Stimulated activated CD4-positive, alpha-beta T cell treated with anti-CD3 and anti-CD28 coated beads, TNF-alpha, amount 100 ng/mL, for 48 hours (primary cell): ENCODE measurements at regions not wholly inside any gene's neighbourhood (a gene's known extent, or its start where the extent isn't known, plus 50 kb on each side); places are given as distances from the start of the nearest gene placed in this dataset.
"Not testable (repeated sequence)": the region's sequence is repeated elsewhere in the genome, so short reads cannot be mapped to it uniquely, and the experiment has no call there.

Experiments used
- DNase-seq, 3 donors: peaks; one replicate each; pipeline ENCODE4 v3.0.0-alpha.2; 2020; ENCODE audit warnings: low read depth in 3 of 3

- DNase-seq = no peak
Measured at GRCh38 chr6:141394125-141394536, 738.6 kb upstream of the GJE1 start.

DNA sequence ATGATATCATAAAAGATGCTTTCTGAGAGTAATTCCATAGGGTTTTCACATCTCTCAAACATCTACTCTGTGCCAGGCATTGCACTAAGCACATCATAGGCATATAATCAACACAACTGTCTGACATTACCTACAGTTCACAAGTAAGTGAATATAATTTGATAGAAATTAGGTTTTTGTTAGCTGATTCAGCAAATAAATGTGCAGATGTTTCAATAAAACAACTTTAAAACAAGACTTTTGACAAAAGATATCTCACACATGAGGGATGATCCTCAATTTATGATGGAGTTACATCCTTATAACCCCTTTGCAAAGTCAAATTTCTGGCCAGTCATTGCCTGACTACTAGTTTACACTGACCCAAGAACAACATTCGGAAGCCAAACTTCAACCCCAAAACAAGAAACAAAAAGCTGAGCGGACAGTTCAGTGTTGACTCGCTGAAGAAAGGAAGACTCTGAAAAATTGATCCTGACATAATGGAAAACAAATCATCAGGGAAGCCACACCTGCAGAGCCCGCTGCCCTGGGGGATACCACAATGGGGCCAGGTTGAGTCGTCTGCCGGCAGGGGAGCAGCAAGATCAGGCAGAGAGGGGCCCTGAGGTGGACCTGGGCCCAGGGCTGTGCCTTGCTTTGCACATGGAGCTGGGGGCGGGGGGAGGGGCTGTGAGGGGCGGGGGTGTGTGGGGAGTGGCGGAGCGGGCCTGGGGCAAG, 739.2 kb upstream of the GJE1 start:
- DNase-seq = no peak

- not testable (repeated sequence) for DNase-seq
Measured at GRCh38 chr6:141391135-141391534, 741.6 kb upstream of the GJE1 start.

DNA sequence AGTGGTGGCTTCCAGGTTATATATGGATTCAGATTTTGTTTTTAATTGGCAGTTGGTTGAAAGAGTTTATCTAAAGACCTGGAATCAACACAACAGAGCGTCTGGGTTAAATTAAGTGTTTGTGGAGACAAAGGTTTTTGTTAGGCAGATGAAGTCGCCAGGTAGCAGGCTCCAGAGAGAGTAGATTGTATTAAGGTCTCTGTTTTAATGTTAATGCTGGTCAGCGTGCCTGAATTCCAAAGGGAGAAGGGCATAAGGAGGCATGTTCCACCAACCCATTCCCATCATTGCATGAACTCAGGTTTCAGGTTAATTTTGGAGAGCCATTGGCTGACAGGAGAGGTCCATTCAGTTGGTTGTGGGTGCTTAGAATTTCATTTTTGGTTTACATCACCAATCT, 744.1 kb upstream of the GJE1 start:
- no peak for DNase-seq

DNA sequence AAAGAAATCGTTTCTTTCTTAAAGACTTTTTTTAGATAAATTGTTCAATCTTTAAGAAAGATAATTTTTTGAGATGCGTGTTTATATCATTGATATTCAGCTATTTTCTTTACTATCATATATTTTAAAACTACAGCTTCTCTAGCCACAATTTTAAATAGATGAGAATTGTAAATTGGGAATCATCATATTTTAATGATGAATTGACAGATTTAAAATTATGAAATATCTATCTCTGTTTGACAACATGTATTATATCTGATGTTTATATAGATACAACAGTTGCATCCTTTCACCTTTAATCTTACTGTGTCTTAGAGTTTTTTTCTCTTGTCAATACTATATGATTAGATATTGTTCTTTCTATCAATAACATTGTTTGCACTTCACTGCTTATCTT, 762.3 kb upstream of the GJE1 start:
- DNase-seq = no peak

DNA sequence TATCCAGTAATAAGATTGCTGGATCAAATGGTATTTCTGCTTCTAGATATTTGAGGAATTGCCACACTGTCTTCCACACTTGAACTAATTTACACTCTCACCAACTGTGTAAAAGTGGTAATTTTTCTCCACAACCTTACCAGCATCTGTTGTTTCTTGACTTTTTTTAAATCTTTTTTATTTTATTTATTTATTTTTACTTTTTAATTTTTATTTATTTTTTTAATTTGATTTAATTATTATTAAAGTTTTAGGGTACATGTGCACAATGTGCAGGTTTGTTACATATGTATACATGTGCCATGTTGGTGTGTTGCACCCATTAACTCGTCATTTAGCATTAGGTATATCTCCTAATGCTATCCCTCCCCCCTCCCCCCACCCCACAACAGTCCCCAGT, 765.9 kb upstream of the GJE1 start:
- not testable (repeated sequence) for DNase-seq

DNA sequence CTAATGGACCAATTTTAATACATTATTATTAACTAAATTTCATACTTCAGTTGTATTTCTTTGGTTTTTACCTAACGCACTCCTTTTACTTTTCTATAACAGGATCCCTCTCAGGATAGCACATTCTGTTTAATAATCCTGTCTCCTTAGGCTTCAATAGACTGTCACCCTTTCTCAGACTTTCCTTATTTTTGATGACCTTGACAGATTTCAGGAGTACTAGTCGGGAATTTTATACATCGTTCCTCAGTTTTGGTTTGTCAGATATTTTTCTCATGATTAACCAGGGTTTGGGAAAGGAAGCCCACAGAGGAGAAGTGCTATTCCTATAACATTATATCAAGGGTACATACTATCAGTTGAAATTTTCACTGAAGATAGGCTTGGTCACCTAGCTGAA, 768.0 kb upstream of the GJE1 start:
- no peak for DNase-seq

DNA sequence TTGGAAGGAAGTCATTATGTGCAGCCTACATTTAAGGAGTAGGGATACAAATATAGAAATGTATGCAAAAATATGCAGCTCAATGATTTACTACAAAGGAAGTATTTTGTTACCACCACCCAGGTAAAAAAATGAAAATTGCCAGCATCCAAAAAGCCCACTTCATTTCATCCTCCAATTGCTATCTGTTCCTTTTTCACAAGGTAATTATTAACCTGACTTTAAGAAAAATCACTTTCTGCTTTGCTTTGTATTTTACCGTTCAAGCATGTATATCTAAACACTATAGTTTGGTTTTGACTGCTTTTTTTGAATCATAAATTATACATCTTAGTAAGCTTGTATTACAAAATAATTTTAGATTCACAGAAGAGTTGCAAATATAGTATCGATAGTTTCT, 768.5 kb upstream of the GJE1 start:
- DNase-seq = no peak

DNA sequence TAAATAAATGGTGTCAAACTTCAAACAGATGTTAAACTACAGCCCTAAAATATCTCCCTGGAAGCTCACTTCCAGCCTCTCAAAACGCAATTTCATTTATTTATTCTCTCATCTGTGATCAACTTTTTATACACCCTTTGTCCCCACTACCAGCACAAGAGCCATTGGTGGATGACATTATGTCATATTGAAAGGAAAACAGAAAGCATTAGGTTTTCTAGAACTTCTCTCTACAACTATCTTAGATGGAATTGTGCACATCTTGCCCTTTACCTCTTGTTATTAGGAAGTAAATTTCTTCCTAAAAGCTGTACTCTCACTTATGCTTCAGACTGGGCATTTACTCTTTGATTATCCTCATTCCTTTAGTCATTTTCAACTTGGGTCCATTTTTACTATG, 771.2 kb upstream of the GJE1 start:
- DNase-seq = no peak

DNA sequence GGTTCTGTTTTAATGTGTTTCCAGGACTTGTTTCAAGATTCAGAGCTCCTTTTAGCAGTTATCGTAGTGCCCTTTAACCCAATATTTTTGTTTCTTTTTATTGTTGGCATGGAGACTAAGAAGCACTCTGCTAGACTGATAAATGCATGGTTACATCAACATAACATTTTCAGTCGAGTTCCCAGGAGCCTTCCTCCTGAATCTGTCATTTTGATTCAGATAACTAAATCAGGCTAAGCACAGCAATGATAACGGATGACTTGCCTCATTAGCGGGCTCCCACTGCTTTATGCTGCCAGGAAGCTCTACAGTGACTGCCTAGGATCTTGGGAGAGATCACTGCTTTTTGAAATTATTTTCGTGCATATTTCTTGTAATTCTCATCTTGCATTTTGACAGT, 772.8 kb upstream of the GJE1 start:
- DNase-seq = no peak

DNA sequence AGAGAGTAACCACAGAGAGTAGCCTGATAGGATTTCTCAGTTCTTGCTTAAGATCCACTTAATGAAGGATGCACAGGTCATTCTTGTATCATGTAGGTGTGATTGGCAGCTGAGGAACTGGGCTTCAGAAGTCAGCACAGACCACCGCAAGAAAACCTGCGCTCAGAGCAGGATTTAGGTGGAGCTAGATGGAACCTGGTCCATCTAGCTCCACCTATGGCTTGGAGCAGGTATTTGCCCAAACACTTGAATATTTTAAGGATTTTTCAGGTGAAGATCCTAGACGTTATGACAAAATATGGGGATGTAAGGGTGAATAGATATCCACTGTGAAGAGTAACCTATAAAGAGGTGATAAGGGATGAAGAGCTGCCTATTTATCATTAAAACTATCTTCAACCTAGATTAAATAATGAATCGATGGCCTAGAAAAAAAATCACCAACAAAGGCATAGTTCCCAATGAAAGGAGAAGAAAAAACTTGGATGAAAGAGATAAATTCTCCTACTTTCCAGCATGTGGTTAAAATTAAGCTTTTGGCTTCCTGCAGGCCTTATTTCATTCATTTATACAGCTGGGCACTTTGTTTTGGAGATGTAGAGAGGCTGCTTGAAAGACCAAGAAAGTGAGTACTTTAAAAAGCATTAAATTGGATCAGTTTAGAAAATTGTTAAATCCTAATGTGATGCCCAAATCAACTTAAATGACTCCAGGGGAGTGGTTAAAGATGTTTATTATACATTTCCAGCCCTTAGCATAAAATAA, 778.4 kb upstream of the GJE1 start:
- DNase-seq = no peak

DNA sequence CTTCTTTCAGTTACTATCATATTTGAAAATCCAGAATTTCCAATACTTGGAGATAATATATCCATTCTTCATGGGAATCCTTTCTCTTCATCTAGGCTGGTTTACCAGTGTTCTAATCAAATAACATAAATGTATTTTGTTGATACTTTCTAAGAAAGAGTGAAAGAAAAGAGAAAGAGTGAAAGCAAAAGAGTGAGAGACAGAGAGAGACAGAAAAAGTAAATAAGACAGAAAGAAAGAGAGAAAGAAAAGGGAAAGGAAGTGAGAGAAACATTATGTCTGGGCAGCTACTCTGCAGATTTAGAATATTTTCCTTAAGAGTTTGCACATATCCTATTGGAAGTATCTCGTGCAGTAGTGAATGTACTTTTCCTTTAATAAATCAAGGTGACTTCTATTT, 781.0 kb upstream of the GJE1 start:
- no peak for DNase-seq

DNA sequence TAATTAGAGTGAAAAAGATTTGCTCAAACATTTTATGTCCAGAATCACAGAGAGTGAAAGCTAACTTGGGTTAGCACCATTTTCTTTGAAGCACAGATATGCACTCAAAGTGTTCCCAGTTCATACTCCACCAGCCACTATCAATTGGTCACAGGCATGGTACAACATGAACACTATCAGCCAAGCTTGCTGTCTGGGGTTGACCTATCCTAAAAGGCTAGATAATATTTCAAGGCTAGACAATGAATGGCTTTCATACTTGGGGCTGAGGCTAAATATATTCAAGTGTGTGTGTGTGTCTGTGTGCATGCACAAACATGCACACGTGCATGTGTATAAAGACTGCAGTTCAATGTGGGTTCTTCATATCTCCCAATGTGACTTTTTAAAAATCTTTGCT, 783.0 kb upstream of the GJE1 start:
- DNase-seq = no peak

DNA sequence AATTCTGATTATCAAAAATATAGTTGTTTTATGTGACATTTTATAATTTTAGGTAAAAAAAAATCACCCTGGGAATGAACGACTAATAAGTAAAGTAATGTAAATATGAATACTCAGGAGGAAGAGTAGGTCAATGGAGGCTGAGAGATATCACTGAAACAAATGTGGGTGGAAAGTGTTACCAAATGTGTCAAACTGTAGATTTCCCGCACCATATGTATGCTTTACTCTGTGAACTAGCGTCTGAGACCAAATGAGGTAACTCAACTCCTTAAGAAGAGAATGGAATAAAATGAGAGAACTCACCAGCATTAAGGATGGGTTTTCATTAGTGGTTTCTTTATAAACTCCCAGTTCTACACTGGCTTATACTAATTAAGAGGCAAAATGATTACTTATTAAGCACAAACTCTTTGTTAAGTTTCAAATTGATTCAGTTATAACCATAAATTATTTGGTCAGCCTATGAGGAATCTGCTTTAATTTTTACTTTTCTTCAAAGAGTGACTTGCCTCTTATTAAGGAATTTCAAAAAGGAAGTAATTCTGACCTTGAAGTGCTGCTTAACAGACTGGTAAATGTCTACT, 784.7 kb upstream of the GJE1 start:
- no peak for DNase-seq

DNA sequence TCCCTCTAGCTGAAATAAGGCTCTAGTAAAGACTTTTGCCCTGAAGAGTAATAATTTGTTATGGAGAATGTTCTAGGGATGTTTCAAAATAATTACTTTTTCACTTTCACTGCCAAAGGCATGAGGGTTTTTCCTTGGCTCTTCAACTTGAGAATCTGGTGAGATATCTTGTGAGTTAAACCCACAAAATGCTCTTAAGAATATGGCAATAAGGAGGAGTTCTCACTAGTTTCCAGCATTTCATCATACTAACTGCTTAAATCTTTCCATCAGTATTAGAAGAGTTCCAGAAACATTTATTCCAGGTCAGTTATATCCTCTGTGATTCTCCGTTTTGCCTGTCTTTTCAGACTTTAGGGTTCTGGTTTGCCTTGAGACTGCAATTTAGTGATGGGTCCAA, 785.6 kb upstream of the GJE1 start:
- DNase-seq = no peak

DNA sequence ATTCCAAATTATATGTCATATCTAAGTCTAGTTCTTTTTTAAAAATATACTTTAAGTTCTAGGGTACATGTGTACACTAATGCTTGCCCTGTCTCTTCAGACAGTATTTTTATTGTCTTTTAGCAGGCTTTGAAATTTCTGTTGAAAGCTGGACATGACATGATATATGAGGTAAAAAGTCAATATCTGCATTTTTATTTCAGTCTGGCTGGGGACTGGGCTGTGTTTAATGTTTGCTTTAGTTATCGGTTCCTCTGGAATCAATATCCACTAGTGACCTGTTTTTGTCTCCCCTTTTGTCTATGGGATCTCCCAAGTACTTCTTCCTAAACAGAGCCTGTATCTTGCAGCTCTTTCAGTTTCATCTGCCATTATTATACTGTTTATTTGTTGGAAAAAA, 786.2 kb upstream of the GJE1 start:
- DNase-seq = no peak

DNA sequence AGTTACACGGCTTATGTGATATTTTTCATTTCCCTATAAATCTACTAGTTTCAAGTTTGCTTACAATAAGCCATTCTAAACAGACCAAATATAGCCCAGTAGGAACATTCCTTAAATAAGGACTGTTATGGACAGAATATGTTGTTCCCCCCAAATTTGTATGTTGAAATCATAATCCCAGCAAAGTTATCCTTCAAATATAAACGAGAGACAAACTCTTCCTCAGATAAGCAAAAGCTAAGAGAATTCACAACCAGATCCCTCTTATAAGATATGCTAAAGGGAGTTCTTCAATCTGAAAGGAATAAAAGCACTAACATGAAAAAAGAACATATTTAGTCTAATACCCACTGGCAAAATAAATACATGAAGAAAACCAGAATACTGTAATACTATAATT, 795.5 kb upstream of the GJE1 start:
- DNase-seq = no peak

- DNase-seq = no peak
Measured at GRCh38 chr6:141335477-141336273, 797.0 kb upstream of the GJE1 start.

- DNase-seq = no peak
Measured at GRCh38 chr6:141326925-141327324, 805.8 kb upstream of the GJE1 start.

- DNase-seq = peak; percentile 16 to 38 (median 18)
Measured at GRCh38 chr6:141326426-141326825, 806.3 kb upstream of the GJE1 start.

GRCh38 chr6:141321493-141322347, 811.0 kb upstream of the GJE1 start:
- DNase-seq = no peak
